Progenitor cell of endocrine pancreas (in vitro differentiated cells): ENCODE measurements at regions not wholly inside any gene's neighbourhood (a gene's known extent, or its start where the extent isn't known, plus 50 kb on each side); places are given as distances from the start of the nearest gene placed in this dataset.
"Not testable (repeated sequence)": the region's sequence is repeated elsewhere in the genome, so short reads cannot be mapped to it uniquely, and the experiment has no call there.

Experiments
- DNase-seq: peaks from one replicate; pipeline ENCODE4 v3.0.0; 2021; ENCODE audit warnings: low spot score; ENCODE audit not compliant: unreplicated experiment
- H3K27ac Mint-ChIP-seq: 2 replicates; pipeline ENCODE4 v1.8.0; 2021; ENCODE audit warnings: mild to moderate bottlenecking, moderate library complexity, mixed read lengths
- H3K27me3 Mint-ChIP-seq: 2 replicates; pipeline ENCODE4 v1.8.0; 2021; ENCODE audit warnings: mixed read lengths
- H3K36me3 Mint-ChIP-seq: 2 replicates; pipeline ENCODE4 v1.8.0; 2022; ENCODE audit warnings: mixed read lengths; ENCODE audit not compliant: insufficient read depth
- H3K4me1 Mint-ChIP-seq: 2 replicates; pipeline ENCODE4 v1.8.0; 2021; ENCODE audit warnings: low read depth, mixed read lengths
- H3K4me3 Mint-ChIP-seq: 2 replicates; pipeline ENCODE4 v1.8.0; 2021; ENCODE audit warnings: low read depth, mild to moderate bottlenecking, moderate library complexity, mixed read lengths
- H3K9me3 Mint-ChIP-seq: 2 replicates; pipeline ENCODE4 v1.8.0; 2021; ENCODE audit warnings: low read depth, mixed read lengths
- CTCF ChIP-seq: fragments of 200-600 bp; sonication (generic); IDR thresholded peaks from one replicate; pipeline ENCODE4 v1.5.0; 2021; ENCODE audit warnings: antibody characterized with exemption, mild to moderate bottlenecking; ENCODE audit not compliant: unreplicated experiment

DNA sequence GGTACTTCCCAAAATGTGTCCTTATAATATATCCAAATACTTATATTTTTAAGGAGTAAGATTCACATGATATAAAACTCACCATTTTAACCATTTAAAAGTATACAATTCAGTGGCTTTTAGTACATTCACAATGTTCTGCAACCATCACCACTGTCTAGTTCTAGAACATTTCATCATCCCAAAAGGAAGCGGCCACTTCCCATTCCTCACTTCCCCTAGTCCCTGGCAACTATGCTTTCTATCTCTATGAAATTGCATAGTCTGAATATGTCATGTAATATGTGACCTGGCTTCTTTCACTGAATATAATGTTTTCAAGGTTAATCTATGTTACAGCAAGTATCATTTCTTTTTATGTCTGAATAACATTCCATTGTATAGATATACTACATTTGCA, 615.1 kb upstream of the SGCD start:
- no peaks in the 10 kb centered on the region for H3K4me1 Mint-ChIP-seq
- H3K4me3 Mint-ChIP-seq = no peak overlapping the region
- DNase-seq = no peak
- H3K27ac Mint-ChIP-seq = no peak overlapping the region
- peaks cover 3% of the 10 kb centered on the region for H3K27me3 Mint-ChIP-seq
- H3K36me3 Mint-ChIP-seq = no peaks in the 10 kb centered on the region
- TF ChIP-seq CTCF = no peak
- peaks cover 7% of the 10 kb centered on the region for H3K9me3 Mint-ChIP-seq

DNA sequence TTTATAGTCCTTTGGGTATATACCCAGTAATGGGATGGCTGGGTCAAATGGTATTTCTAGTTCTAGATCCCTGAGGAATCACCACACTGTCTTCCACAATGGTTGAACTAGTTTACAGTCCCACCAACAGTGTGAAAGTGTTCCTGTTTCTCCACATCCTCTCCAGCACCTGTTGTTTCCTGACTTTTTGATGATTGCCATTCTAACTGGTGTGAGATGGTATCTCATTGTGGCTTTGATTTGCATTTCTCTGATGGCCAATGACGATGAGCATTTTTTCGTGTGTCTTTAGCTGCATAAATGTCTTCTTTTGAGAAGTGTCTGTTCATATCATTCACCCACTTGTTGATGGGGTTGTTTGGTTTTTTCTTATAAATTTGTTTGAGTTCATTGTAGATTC, 612.5 kb upstream of the SGCD start:
- H3K4me3 Mint-ChIP-seq, H3K36me3 Mint-ChIP-seq, DNase-seq, H3K4me1 Mint-ChIP-seq, H3K27ac Mint-ChIP-seq, H3K9me3 Mint-ChIP-seq: not testable (repeated sequence)
- H3K27me3 Mint-ChIP-seq = peaks cover 11% of the 10 kb centered on the region

DNA sequence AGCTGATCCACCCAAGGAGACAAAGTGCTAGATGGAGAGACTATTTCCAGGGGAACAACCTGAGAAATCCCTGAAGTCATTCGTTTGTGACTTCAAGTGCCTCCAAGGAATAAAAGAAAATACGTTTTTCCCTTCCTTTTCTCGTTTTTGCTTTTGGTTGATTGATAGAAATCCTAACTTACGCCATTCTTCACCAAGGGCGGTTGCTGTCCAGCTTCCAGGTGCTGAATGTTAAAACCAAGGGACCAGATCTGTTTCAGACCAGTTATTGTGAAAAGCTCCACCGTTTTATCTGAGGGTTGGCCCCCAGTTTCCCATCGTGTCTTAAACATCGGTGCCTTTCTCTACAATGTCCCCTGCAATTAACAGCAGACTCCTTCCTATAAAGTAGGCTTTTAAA, 600.7 kb upstream of the SGCD start:
- Mint-ChIP-seq H3K9me3 (no peaks in the 10 kb centered on the region), H3K27me3 (peaks cover 86% of the 10 kb centered on the region), H3K36me3 (no peaks in the 10 kb centered on the region), H3K27ac (no peak overlapping the region), H3K4me3 (no peak overlapping the region), H3K4me1 (peaks cover 8% of the 10 kb centered on the region)
- no peak for TF ChIP-seq CTCF
- peak; percentile 35 for DNase-seq

DNA sequence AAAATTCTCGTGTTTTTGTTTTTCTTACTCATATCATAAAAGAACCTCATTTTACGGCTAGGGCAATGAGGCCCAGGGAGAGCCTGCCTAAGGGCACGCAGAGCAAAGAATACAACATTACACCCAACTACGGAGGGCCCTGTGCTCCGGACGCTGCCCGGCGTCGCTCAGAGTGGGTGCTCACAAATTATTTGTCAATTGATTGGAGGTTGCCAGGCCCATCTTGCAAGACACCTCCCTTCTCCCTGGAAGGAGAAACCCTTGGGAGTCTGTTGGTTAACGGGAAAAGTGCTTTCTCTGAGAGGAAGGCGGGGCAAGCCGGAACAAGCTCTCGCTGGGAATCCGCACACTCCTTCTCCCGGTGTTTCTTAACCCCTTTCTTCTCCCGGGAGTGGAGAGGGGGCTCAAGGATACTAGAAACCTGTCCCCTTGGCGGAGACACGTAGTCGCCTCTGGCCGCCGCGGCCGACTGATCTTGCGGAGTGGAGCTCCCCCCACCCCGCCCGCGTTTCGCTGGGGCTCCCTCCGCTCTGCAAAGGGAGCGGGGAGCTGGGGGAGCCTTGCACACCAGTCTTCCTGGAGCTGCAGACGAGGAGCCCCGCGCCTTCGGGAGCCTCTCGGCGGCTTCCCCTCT, 599.3 kb upstream of the SGCD start:
- no peak overlapping the region for H3K27ac Mint-ChIP-seq
- no peaks in the 10 kb centered on the region for H3K36me3 Mint-ChIP-seq
- H3K9me3 Mint-ChIP-seq = no peaks in the 10 kb centered on the region
- TF ChIP-seq CTCF = no peak
- peak overlapping the region; percentile 56 for H3K4me3 Mint-ChIP-seq
- DNase-seq = no peak
- peaks cover 3% of the 10 kb centered on the region for H3K4me1 Mint-ChIP-seq
- peaks cover 88% of the 10 kb centered on the region for H3K27me3 Mint-ChIP-seq

- peaks cover 1% of the 10 kb centered on the region for H3K4me1 Mint-ChIP-seq
- H3K4me3 Mint-ChIP-seq = peak overlapping the region; percentile 47
- peaks cover 88% of the 10 kb centered on the region for H3K27me3 Mint-ChIP-seq
- H3K36me3 Mint-ChIP-seq = no peaks in the 10 kb centered on the region
- H3K9me3 Mint-ChIP-seq = no peaks in the 10 kb centered on the region
- TF ChIP-seq CTCF = peak; percentile 17
- DNase-seq = peak; percentile 51
- H3K27ac Mint-ChIP-seq = no peak overlapping the region
Observed at GRCh38 chr5:155728146-155728856, 598.7 kb upstream of the SGCD start.
